ENCODE measurements at regions not wholly inside any gene's neighbourhood (a gene's known extent, or its start where the extent isn't known, plus 50 kb on each side); places are given as distances from the start of the nearest gene placed in this dataset.

DNA sequence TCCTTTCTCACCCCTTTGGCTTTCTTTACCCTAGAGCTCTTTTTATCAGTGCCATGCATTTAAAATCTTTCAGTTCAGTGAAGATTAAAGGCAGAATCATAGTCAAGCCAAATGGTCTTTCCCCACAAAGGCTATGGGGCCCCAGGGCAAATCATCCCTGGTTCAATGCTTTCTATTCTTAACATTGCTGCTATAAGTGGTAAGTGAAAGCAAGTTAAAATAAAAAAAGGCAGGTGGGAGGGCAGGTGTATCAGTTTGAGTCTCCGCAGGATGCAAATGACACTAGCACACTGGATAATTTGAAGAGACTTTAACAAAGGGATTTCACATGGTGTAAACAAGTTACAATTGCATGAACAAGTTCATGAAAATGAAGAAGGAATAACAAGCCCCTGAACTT, 757.4 kb downstream of the SATB2 start:
- in situ Hi-C loops (cut with MboI; ENCODE audit: low sequenced_read_pairs, unreplicated experiment): no loop called here
- DNase-seq (ENCODE audit: low spot score): no peak
- TF ChIP-seq, protein P1, sequence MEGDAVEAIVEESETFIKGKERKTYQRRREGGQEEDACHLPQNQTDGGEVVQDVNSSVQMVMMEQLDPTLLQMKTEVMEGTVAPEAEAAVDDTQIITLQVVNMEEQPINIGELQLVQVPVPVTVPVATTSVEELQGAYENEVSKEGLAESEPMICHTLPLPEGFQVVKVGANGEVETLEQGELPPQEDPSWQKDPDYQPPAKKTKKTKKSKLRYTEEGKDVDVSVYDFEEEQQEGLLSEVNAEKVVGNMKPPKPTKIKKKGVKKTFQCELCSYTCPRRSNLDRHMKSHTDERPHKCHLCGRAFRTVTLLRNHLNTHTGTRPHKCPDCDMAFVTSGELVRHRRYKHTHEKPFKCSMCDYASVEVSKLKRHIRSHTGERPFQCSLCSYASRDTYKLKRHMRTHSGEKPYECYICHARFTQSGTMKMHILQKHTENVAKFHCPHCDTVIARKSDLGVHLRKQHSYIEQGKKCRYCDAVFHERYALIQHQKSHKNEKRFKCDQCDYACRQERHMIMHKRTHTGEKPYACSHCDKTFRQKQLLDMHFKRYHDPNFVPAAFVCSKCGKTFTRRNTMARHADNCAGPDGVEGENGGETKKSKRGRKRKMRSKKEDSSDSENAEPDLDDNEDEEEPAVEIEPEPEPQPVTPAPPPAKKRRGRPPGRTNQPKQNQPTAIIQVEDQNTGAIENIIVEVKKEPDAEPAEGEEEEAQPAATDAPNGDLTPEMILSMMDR (IDR thresholded peaks at IDR 0.05; ENCODE audit: borderline replicate concordance, control extremely low read depth, extremely low read depth, insufficient read depth, missing control alignments): no peak

DNA sequence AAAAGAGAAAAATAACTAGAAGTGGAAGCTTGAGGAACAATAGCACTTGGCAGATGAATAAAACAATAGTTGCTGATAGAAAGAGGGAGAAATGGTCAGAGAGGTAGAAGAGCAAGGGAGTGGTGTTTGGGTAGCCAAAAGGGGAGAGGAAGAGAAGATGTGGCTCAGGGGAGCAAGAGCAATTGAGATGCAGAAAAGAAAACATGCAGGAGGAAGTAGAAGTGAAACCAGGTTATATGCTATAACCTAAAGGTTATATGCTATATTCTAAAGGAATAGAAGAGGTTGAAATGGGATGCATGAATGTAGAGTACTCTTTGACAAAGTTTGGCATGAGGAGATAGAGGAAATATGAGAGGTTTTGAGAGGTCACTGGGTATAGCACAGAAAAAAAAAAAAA, 759.5 kb downstream of the SATB2 start:
- in situ Hi-C loops (cut with MboI; ENCODE audit: low sequenced_read_pairs, unreplicated experiment): no loop called here
- TF ChIP-seq, protein P1 (IDR thresholded peaks at IDR 0.05; ENCODE audit: borderline replicate concordance, control extremely low read depth, extremely low read depth, insufficient read depth, missing control alignments): no peak
- DNase-seq (ENCODE audit: low spot score): no peak

DNA sequence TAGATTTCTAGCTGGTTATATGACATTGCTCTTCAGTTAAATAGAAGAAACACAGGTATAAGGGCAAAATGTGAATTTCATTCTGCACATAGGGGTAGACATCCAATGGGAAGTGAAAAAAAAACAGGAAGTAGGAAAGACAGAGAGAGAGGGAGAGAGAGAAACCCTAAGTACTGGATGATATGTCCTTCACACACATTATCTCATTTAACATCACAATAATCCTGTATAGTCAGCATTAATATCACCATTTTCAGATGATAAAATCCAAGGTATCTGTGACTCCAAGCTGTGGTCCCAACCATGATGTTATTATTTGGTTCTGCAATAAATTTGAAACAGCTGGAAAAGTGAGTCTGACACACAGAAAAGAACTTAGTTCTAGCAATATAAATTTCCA, 759.9 kb downstream of the SATB2 start:
- TF ChIP-seq, protein P1 (IDR thresholded peaks at IDR 0.05; ENCODE audit: borderline replicate concordance, control extremely low read depth, extremely low read depth, insufficient read depth, missing control alignments): no peak
- in situ Hi-C loops (cut with MboI; ENCODE audit: low sequenced_read_pairs, unreplicated experiment): no loop called here
- DNase-seq (ENCODE audit: low spot score): no peak

DNA sequence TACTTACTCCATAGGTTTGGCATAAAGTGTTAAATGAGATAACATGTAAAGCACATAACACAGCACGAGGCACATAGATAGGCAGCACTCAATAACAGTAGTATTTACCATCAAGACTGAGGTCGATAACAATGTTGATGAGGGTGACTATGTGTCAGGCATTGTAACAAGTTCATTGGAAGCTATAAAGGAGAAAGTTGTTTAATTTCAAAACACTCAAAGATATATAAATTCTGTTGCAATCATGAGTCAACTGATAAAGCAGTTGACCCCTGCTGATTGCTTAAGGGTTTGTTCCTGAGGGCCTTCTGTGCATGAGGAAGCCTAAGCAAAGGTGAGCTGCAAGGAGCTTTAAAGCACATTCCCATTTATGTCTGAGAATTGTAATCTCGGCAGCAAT, 760.5 kb downstream of the SATB2 start:
- DNase-seq (ENCODE audit: low spot score): no peak
- in situ Hi-C loops (cut with MboI; ENCODE audit: low sequenced_read_pairs, unreplicated experiment): no loop called here
- TF ChIP-seq, protein P1 (IDR thresholded peaks at IDR 0.05; ENCODE audit: borderline replicate concordance, control extremely low read depth, extremely low read depth, insufficient read depth, missing control alignments): no peak

DNA sequence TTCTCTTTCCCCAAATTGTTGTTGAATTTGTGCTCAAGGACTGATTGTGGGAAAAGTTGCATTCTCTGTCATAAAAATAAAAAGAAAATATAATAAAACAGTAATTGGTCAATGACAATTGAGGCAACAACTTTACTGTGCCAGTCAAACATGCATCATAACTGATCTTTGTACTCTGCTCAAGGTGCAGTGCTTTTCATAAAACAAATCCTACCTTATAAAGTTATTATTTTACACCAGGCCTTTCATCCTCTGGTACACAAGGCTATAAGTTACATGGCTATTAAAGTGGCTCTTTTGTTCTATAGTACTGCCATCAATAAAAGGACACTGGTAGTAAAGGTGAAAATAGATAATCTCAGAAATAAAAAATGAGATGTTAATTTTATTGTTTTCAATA, 761.9 kb downstream of the SATB2 start:
- no peak for DNase-seq (ENCODE audit: low spot score)
- TF ChIP-seq, protein P1 (IDR thresholded peaks at IDR 0.05; ENCODE audit: borderline replicate concordance, control extremely low read depth, extremely low read depth, insufficient read depth, missing control alignments): no peak
- in situ Hi-C loops (cut with MboI; ENCODE audit: low sequenced_read_pairs, unreplicated experiment): no loop called here

DNA sequence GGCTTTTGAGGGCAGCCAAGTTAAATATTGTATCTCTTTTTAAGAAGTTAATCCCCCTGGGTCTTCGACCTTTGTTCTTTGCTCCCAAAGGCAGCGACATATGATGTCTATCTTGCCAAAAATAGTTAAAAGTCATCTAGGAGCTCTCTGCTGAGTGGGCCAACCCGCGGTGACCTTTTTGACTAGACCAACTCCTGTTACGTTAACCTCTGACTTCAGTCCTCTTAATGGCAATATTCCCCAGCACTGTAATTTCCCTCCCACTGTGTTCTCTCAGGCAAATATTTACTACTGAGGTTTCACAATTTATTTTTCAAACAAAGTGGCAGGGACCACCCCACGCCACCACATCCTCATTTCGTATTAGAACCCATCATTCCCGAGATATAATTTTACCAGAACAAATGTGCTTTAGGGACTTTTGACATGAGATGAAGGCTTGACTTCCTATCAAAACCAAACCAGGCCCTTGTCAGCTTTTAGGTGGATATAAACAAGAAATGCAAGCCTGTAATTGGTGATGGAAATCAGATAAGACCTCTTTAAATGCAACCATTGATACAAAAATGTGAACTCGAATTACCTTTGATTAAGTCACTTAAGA, 764.7 kb downstream of the SATB2 start:
- DNase-seq (ENCODE audit: low spot score): no peak
- in situ Hi-C loops (cut with MboI; ENCODE audit: low sequenced_read_pairs, unreplicated experiment): no loop called here

More for the DNA sequence above, 764.7 kb downstream of the SATB2 start:
- TF ChIP-seq, protein P1 (IDR thresholded peaks at IDR 0.05; ENCODE audit: borderline replicate concordance, control extremely low read depth, extremely low read depth, insufficient read depth, missing control alignments): no peak
